DMS153 (cell line): ENCODE measurements at regions not wholly inside any gene's neighbourhood (a gene's known extent, or its start where the extent isn't known, plus 50 kb on each side); places are given as distances from the start of the nearest gene placed in this dataset.

ENCODE experiments used
- DNase-seq: peaks from one replicate; lab custom pipeline; 2025; lab: John Stamatoyannopoulos, UW

- no peak for DNase-seq
Observed at GRCh38 chr15:97892167-97892938, 68.2 kb upstream of the ARRDC4 start.

DNA sequence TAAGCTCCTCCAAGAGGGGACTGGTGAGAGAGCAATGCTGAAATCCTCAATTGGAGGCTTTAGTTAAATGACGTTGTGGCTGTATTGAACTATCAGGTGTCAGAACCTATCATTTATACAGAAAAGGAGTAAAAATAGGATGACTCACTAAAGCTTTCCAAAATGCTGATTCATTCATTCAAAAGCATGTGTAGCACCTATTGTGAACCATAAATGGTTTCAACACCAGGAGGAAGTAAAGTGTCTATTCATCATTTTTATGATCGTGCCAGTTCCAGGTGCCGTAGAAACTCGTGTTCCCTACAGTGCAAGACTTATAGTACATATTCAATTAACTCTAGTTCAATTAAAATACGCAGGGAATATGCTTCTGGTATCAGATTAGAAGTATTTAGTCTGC lies 66.5 kb upstream of the ARRDC4 start:
- DNase-seq = peak; percentile 63

GRCh38 chr15:97899981-97900380 lies 60.5 kb upstream of the ARRDC4 start:
- no peak for DNase-seq

DNA sequence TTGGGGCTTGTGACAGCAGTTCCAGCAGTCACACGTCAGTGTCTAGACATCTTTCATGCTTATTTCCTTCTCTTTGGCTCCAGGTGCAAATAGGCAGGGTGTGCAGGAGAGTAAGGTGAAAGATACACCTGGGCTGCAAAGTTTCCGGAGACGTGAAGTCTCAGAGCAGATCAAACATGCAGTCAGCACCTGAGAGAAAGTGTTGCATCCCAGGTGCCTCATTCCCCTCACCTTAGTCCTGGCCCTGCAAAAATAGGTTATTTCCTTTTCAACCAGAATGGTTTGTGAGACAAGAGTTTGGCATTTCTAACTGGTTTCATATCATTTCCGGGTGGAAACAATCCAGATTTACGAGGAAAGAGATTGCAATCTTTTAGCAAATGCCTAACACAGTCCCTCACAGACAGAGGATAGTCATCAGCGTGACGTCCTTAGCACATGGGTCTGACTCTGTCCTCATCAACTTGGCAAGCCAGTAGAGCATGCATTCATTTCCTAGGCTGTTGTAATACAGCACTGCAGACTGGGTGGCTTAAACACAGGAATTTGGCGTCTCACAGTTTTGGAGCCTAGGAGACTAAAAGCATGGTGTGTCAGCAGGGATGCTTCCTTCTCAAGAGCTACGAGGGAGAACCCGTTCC lies 58.2 kb upstream of the ARRDC4 start:
- no peak for DNase-seq

DNA sequence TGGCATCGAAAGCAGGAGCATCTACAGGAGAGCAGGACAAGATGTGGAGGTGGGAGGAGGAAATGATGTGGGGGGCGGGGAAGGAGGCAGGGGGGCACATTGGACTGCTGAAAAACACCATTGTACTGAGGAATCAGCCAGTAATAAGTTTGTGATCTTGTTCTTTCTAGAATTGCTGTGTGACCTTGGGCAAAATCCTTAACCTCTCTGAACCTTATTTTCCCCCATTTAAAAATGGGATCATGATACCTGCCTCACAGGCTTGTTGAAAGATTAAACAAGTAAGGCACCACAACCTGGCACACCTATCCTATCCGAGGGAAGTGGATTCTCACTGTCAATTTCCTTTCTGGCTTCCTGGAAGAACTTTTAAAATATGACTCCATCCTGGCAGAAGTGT lies 56.9 kb upstream of the ARRDC4 start:
- DNase-seq = no peak

DNA sequence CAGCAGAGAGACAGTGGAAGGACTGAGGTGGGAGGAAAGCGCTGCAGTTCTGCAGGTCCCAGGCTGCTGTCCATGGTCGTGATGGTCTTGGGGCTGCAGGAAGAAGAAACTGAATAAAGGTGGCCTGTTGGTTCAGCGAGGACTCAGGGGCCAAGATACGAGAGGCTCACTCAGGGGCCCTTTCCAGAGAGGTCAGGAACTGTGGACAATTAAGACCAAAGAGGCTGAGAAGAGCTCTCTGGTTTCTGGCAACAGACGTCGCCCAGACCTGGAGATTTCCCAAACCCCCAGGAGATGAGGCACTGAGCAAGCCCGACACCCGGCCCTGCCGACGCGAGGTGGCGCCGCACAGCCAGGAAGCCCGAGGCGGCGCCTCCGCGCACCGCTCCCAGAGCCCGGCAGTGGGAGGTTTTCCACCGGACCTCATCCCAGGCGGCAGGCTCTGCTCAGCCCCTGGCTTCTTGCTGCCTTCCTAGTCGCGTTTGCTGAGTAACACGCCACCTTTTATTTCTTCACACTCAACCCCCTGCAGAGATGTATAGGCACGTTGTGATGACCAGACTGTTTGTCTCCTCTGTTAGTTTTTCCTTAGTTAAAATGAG lies 56.4 kb upstream of the ARRDC4 start:
- DNase-seq = peak; percentile 3

DNA sequence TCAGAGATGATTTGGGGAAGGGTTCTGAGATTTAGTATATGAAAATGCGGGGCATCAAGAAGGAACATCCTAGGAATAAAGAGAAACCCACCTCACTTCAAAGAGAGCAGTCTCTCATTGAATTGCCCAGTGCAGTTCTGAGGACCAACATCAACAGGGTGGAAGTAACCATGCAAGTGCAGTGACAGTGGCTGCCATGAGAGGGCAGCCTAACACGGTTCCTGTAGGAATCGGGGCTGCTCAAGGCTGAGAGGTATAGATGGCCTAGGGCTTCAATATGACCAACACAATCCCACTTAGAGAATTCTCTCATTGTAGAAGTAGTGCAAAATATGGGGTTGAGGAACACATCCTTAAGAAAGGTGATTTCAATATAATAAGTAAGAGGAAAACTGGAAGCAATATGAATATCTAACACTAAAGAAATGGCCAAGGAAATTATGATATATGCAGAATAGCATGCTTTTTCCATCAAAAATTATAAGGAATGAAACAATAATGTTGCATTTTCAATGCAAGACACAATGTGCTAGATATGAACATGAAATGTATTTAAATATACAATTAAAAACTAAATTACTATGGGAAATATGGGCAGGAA lies 51.1 kb upstream of the ARRDC4 start:
- DNase-seq = no peak
